DOHH2 (cell line): ENCODE measurements at regions not wholly inside any gene's neighbourhood (a gene's known extent, or its start where the extent isn't known, plus 50 kb on each side); places are given as distances from the start of the nearest gene placed in this dataset.

Source experiments
- EZH2phosphoT487 ChIP-seq: fragments of 200-600 bp; sonication (generic); IDR thresholded peaks from 2 replicates; pipeline ENCODE4 v1.6.1; 2017; ENCODE audit warnings: borderline replicate concordance, mild to moderate bottlenecking, antibody characterized with exemption, low read length, moderate library complexity, mixed read lengths
- TF ChIP-seq, protein P1 (sequence below): fragments of 200-600 bp; sonication (generic); IDR thresholded peaks from one replicate; pipeline ENCODE4 v1.5.1; 2014; ENCODE audit warnings: antibody characterized with exemption, mild to moderate bottlenecking, low read depth, low read length; ENCODE audit not compliant: poor library complexity, severe bottlenecking

GRCh38 chr4:114286262-114286810, 306.9 kb upstream of the ARSJ start:
- TF ChIP-seq, protein P1, sequence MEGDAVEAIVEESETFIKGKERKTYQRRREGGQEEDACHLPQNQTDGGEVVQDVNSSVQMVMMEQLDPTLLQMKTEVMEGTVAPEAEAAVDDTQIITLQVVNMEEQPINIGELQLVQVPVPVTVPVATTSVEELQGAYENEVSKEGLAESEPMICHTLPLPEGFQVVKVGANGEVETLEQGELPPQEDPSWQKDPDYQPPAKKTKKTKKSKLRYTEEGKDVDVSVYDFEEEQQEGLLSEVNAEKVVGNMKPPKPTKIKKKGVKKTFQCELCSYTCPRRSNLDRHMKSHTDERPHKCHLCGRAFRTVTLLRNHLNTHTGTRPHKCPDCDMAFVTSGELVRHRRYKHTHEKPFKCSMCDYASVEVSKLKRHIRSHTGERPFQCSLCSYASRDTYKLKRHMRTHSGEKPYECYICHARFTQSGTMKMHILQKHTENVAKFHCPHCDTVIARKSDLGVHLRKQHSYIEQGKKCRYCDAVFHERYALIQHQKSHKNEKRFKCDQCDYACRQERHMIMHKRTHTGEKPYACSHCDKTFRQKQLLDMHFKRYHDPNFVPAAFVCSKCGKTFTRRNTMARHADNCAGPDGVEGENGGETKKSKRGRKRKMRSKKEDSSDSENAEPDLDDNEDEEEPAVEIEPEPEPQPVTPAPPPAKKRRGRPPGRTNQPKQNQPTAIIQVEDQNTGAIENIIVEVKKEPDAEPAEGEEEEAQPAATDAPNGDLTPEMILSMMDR, result no peak
- TF ChIP-seq EZH2phosphoT487, result no peak
